HG03432 (cell line): ENCODE measurements at regions not wholly inside any gene's neighbourhood (a gene's known extent, or its start where the extent isn't known, plus 50 kb on each side); places are given as distances from the start of the nearest gene placed in this dataset.

Experiments
- ATAC-seq: cut with Tn5 transposase; IDR thresholded peaks from one replicate; pipeline ENCODE4 v1.9.1; 2021; ENCODE audit warnings: mild to moderate bottlenecking, moderate library complexity; ENCODE audit not compliant: unreplicated experiment

GRCh38 chr6:140858381-140858971, 1274.2 kb upstream of the GJE1 start:
- no peak for ATAC-seq

- no peak for ATAC-seq
Observed at GRCh38 chr6:140857739-140858380, 1274.9 kb upstream of the GJE1 start.

DNA sequence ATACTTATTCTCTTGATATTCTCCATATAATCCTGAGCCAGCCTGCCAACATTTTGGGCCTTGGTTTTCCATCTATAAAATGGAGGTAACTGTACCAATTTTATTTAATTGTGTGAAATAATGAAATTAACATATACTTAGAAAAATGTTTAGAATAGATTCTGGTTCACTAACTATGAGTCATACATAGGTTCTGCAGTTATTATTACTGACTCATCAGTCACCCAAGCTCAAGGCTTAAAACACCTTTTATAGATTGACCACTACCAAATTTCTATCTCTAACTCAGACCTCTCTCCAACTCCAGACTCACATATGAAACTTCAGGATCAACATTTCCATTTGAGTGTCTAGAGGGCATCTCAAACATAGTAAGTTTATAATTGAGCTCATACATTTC, 1277.2 kb upstream of the GJE1 start:
- no peak for ATAC-seq

DNA sequence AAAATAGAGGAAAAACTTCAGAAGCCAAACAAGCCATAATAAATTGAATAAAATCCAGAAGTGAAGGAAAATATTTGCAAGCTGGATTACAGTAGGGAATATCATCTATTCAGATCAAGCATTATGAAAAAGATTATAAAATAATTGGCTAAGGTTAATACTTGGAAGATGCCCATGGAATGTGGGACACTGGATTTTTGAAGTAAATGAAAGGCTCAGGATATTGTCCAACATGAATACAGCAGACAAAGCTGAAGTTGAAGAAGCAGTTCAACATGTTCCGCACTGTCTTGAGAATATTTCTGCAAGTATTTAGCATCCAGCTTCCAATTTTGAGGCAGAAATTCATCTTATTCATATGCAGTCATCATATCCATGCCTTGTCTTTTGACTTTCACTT, 1278.4 kb upstream of the GJE1 start:
- ATAC-seq = no peak

DNA sequence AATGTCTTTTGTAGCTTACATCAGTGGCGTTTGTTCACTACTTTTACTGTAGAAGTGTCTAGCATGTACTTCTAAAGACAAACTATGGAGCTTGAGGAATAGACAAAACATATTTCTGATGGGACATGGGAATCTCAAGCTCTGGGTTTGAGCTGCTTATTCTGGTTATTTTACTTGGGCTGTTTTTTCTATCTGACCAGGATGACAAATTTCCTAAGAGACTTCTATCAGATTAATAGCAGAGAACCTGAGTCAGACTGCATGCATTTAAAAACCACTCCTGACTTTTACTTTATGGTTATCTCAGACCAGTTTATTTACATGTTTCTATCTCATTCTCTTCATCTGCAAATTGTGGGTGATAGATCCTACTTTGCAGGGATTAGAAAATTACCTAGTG, 1282.3 kb upstream of the GJE1 start:
- ATAC-seq = no peak

GRCh38 chr6:140849456-140849855, 1283.3 kb upstream of the GJE1 start:
- no peak for ATAC-seq

- ATAC-seq = no peak
Observed at GRCh38 chr6:140847262-140847645, 1285.5 kb upstream of the GJE1 start.

- no peak for ATAC-seq
Observed at GRCh38 chr6:140846503-140847261, 1286.0 kb upstream of the GJE1 start.

GRCh38 chr6:140845701-140846100, 1287.0 kb upstream of the GJE1 start:
- ATAC-seq = no peak

GRCh38 chr6:140844167-140844566, 1288.6 kb upstream of the GJE1 start:
- ATAC-seq = no peak

DNA sequence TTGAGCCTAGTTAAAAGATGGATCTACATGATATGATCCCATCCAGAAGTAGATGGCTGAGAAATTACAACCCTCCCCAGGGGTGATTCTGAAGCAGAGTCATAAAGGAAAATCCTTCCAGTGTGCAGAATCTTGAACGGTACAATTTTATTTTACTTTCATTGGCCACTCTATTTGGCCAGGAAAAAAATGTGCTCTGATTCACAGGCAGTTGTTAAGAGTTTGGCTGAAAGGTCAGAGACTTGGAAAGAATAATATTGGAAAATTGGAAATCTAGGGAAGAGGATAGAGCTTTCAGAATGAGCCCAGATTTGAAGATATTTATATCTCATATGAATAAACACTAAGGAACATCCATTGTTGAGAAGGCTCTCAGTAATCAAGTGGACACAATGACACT, 1299.3 kb upstream of the GJE1 start:
- ATAC-seq = no peak

DNA sequence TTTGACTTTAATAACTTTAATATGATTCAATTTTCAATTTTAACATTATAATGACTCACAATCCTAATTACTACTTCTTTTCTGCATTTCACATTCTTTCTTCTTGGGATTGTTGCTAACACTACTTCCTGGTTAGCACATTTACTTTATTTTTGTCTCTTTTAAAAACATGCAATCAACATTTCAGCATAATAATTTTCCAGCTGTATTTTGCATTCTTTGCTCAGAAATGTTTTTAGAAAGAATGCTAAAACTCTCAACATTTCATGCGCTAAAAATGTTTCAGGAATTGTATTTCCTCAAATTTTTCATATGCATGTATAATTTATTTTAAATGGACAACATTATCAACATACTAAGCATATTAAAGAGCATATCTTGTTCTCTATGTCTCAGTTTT, 1302.1 kb upstream of the GJE1 start:
- no peak for ATAC-seq

GRCh38 chr6:140828856-140829255, 1303.9 kb upstream of the GJE1 start:
- no peak for ATAC-seq

GRCh38 chr6:140827593-140827992, 1305.1 kb upstream of the GJE1 start:
- ATAC-seq = no peak

DNA sequence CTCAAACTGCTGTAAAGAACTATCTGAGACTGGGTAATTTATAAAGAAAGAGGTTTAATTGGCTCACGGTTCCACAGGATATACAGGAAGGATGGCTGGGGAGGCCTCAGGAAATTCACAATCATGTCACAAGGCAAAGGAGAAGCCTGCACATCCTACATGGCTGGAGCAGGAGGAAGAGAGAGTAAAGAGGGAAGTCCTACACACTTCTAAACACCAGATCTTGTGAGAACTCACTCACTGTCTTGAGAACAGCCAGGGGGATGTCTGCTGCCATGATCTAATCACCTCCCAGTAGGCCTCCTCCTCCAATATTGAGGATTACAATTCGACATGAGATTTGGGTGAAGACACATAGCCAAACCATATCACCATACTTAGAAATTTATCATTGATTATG, 1307.0 kb upstream of the GJE1 start:
- ATAC-seq = no peak

- ATAC-seq = no peak
Observed at GRCh38 chr6:140824595-140824994, 1308.1 kb upstream of the GJE1 start.

- ATAC-seq = no peak
Observed at GRCh38 chr6:140821196-140821595, 1311.5 kb upstream of the GJE1 start.

- no peak for ATAC-seq
Observed at GRCh38 chr6:140817176-140817575, 1315.5 kb upstream of the GJE1 start.

GRCh38 chr6:140816681-140817080, 1316.0 kb upstream of the GJE1 start:
- ATAC-seq = no peak

- no peak for ATAC-seq
Observed at GRCh38 chr6:140812636-140813035, 1320.1 kb upstream of the GJE1 start.

DNA sequence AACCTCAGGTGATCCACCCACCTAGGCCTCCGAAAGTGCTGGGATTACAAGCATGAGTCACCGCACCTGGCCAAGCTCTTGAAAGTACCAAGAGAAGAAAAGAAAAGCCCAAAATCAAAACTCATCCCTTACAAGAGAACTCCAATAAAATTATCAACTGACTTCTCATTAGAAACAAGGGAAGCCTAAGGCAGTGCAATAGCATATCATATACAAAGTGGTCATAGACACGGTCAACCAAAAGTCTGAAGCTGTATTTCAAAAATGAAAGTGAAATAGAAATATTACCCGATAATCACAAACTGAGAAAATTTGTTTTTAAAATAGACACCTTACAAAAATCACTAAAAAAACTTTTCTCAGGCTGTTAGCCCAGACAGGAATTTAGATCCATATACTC, 1321.1 kb upstream of the GJE1 start:
- no peak for ATAC-seq

GRCh38 chr6:140809694-140810101, 1323.0 kb upstream of the GJE1 start:
- peak; percentile 95 for ATAC-seq
